ENCODE measurements at regions not wholly inside any gene's neighbourhood (a gene's known extent, or its start where the extent isn't known, plus 50 kb on each side); places are given as distances from the start of the nearest gene placed in this dataset.
"Not testable (repeated sequence)": the region's sequence is repeated elsewhere in the genome, so short reads cannot be mapped to it uniquely, and the experiment has no call there.

DNA sequence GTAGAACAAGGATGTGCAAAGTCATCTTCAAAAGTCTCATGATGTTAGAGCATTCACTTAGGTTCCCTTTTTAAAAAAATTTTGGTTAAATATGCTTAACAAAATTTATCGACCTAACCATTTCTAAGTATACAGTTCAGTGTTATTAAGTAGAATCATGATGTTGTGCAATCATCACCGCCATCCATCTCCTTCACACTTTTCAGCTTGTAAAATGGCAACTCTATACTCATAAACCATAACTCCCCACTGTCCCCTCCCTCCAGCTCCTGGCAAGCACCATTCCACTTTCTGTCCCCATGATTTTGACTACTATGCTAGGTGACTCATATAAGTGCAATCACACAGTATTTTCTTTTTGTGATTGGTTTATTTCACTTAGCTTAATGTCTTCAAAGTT, 895.0 kb downstream of the TBL1XR1 start:
- no peak for DNase-seq

DNA sequence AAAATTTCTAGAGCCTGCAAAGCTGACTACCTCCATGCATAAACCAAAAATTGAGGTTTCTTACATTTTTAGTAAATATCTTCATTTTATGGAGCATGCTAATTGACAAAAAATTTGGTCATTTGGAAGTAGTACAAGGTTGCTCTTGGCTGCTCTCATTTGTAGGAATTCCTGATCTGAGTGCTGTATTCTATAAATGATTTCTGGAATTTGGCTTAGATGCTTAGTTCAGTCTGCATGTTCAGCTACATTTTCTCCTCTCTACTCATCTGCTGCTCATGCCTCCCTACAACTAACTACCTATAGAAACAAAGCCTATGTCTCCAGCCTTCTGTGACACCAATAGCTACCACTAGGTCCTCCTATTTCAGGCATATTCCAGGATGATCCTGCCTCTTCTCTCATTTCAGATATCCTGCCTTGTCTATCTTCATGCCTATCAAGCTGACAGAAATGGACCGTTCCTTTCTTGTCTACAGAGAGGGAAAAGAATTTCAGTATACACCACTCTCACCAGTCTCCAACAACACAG, 901.1 kb downstream of the TBL1XR1 start:
- DNase-seq, result no peak

DNA sequence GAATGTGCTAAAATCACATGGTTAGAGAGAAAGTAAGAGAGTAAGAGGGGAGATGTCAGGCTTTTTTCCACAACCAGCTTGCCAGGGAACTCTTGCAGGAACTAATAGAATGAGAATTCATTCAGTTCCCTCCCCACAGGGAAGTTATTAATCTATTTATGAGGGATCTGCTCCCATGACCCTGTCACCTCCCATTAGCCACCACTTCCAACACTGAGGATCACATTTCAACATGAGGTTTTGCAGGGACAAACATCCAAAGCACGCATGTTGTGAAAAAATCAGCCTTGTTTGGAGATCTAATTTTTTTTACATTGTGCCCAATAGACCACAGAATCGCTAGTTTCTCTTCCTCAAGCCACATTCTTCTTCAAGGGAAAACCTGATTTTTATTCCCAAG, 904.0 kb downstream of the TBL1XR1 start:
- DNase-seq, result no peak

DNA sequence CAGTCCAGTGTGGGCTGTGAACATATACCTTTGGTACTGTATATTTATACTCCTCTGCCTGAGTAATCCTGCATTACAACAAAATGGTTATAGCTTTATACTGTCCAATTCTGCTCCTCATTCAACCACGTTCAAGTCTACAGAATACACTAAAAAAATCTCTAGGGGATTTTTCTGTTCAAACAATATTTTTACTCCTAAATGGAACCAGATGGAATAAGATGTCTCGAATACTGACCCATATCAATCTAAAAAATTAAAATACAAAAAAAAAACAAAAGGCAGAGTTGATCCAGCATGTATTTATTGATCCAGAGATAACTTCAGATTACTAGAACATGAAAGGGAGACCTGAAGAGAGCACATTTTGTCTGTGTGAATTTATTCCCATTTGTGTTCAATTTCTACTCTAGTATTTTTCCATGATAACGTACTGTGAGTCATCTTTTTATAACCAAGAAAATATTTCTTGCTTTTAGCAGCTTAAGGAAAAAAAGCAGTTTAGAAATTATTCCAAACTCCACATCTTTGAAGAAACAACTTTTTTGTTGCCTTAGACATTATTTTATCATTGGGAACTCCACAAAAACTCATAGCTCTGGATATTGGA, 910.7 kb downstream of the TBL1XR1 start:
- no peak for DNase-seq

DNA sequence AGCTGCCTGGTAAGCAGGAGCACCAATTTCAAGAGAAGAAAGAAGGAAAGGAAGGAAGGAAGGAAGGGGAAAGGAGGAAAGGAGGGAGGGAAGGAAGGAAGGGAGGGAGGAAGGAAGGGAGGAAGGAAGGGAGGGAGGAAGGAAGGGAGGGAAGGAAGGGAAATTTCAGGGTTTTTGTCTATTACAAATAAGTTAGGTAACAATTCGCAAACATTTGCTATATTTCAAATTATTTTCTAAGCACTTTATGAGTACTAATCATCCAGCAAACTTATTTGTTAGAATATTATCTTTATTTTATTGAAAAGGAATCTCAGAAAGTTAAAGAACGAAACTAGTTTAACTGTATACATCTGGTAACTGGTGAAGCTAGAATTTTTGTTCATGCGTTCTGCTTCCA, 921.7 kb downstream of the TBL1XR1 start:
- no peak for DNase-seq

DNA sequence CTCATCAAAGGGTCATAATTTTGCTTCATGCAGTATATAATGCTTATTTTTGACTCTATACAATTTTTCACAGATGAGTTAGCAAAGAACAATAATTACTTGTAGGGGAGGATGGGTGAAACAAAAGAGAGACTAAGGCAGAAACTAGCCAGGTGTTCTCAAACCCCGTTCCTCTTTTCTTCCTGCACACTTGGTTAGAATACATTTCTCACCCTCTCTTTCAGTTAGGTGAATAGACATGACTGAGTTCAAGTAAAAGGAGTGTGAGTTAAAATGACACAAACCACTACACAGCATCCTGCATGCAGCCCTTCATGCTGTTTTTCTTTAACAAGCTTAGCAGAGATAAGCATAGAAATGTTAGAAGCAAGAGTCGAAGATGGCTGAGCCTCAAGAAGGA, 922.2 kb downstream of the TBL1XR1 start:
- DNase-seq, result no peak

DNA sequence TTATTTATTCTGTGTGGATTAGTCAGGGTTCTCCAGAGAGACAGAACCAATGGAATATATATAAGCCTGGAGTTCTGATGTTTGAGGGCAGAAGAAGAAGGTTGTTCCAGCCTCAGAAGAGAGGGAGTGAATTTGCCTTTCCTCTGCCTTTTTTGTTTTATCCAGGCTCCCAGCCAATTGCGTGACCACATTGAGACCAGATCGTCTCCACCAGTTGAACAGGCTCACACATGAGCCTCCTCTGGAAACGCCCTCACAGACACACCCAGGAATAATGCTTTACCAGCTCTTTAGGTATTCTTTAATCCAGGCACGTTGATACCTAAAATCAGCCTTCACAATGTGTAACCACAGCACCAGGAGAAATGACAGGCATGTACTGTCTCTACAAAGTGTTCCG, 923.1 kb downstream of the TBL1XR1 start:
- DNase-seq, result no peak

DNA sequence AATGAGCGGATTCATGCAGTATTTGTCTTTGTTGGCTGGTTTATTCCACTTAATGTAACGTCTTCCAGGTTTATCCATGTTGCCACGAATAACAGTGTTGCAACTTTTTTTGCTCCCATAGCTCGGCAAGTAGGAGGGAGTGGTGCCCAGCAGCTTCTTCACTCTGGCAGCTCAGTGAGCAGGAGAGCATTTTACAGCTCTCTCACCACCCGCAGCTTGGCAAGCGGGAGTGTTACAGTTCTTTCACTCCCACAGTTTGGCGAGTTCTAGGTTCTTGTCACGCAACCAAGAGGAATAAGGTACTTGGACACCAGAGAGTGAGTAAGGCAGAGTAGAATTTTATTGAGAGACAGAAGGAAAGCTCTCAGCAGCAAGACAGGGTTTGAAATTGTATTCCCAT, 935.2 kb downstream of the TBL1XR1 start:
- no peak for DNase-seq

DNA sequence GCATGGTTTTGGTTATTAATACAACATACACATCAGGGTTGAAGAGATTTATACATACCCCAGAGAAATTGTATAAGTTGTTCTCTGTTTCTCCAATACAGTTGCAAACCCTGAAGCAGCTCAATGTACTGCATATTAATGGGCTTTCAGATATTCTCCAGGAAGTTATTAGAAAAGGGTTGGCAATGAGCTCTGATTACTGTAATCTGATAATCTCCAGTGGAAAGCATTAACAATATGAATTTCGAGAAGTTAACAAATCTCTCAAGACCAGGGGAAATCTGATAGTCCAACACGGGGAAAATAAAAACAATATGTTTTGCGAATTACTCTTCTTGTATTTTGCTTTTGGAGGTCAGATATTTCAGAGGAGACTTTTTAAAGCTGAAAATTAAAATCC, 950.1 kb downstream of the TBL1XR1 start:
- DNase-seq, result no peak

DNA sequence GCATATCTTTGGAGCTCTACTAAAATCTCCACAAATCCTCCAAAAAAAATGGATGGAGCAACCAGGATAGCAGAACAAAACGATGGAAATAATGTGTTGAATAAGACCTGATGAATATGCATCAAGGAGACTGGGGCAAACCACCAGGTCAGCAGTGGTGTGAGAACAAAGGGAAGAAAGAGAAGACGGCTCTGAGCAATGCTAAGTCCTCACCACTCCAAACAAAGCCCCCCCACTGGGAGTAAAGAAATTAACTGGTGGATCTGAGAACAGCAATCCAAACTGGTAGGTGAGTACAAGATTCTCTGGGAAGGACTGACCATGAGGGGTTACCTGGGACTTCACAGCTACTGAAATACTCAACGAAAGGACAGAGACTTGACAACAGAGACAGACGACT, 977.3 kb downstream of the TBL1XR1 start:
- DNase-seq, result no peak

DNA sequence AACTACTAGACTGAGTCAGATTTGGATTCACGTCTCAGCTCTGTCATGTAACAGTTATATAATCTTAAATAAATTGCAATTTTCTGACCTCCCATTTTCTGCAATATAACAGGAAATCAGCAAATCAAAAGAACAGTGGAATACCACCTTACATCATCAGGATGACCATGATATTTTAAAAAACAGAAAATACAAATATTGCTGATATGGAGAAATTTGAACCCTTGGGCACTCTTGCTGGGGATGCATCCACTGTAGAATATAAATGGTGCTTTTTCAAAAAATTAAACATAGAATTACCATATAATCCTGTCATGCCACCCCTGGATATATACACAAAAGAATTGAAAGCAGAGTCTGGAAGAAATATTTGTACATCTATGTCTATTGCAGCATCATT, 982.5 kb downstream of the TBL1XR1 start:
- DNase-seq, result no peak

DNA sequence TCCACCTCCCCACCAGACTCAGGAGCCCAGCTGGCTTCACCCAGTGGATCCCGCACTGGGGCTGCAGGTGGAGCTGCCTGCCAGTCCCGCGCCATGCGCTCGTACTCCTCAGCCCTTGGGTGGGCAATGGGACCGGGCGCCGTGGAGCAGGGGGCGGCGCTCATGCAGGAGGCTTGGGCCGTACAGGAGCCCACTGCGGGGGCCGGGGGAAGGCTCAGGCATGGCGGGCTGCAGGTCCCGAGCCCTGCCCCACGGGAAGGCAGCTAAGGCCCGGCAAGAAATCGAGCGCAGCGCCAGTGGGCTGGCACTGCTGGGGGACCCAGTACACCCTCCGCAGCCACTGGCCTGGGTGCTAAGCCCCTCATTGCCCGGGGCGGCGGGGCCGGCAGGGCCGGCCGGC, 984.0 kb downstream of the TBL1XR1 start:
- DNase-seq, result not testable (repeated sequence)

DNA sequence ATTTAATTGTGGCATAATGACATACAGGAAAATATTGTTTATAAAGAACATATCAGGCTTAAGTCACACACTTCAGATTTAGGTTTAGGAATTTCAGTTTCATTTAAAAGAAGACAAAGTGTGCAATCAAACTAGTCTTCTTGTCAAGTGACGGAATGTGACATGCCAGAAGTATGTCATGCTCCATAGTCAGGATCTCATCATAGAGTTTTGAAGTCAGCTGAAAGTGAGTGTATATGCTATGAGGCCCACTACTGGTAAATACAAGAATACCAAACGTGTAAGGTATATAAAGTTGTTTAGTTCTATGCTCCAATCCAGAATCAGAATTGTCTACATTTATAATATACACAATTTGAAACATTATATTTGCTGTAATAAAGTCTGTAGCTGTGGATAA, 988.4 kb downstream of the TBL1XR1 start:
- peak; percentile 2 for DNase-seq

DNA sequence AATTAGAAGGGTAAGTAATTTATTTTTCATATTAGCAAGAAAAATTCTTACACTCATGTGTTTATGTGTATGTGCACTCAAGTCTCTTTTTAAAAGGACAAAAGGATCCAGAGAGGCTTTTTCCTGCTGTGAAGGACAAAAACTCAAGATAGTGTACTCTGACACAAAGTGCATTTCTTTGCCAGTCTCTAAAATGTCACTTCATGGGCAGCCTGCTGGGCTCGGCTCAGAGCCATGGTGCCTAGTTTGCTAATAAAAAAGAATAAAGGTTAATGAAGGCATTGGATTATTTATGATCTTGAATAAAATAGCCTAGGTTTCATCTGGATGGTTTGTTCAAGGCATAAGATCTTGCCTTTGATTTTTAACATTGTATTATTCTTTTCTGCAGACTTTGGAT, 989.0 kb downstream of the TBL1XR1 start:
- DNase-seq, result no peak

DNA sequence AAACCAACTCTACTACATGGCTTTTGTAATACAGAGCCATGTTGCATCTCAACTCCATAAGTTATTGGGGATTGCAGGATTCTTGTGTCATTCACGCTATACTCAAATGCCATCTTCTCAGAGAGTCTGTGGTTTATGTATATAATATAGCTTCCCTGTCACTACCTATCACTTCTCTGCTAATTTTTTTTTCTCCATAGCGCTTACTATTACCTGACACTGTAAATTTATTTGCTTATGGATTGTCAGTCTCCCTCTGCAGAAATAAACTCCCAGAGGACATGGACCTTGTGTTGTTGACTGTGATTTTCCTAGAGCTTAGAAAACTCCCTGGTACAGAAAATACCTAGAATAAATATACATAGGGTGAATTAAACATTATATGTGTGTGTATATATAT, 990.5 kb downstream of the TBL1XR1 start:
- no peak for DNase-seq

DNA sequence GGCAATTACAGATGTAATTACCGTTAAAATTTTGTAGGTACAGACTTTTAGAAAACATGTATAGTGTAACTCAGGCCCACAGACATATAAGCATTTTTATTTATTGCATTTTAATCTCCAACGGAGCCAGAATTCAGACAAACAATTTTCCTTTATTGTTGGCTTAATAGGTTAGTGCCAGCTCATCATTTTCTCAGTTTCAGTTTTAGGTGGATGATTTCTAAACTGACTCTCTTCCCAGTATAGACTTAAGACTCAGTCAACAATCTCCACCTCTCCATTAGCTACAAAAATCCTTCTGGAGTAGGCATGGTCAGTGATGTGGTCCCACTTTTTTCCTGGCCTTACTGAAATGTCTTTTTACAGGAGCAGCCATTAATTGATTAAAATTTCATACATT, 994.6 kb downstream of the TBL1XR1 start:
- no peak for DNase-seq

DNA sequence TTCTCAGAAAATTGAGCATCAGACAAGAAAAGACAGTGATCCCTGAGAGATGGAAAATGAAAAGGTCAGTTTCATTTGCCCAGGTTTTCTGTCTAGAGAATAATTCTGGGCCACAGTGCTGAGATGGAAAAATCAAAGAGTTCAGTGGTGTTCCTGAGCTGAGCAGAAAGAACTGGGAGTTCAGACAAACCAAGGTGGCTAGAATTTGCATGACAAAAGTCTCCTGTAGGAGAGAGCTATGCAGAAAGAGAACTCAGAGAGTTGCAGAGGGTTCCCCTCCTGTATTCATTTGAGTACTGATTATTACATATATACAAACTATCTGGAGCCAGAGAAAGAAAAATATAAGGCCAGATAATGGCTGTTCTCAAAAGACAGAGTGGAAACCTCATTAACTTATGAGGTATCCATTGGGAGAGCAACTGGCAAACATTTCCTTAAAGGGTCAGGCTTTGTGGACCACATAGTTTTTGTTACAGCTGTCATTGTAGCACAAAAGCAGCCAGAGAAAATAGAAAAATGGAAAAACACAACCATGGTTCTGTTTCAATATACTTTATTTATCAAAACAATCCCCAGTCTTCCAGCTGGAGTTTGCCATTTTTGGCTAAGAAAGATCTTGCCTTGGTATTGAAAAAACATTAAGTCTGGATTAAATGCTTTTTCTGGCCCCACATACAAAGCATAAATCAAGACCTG, 1004.1 kb downstream of the TBL1XR1 start:
- no peak for DNase-seq

DNA sequence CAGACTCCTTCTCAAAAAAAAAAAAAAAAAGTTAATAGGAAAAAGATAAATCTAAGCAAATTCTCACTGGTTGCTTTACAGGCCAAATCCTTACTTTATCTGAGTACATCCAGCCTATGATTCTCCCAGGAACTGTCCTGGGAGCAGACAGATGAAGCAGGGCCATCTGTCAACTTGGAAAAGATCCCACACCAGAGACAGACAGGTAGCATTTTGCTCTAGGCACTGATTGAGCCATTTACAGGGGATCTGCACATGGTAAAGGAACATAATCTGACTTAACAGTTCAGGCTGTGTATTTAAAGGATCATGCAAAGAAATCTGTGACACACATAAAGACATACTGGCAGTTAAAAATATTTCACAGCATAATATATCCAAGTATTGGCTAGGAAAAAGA, 1006.5 kb downstream of the TBL1XR1 start:
- no peak for DNase-seq

DNA sequence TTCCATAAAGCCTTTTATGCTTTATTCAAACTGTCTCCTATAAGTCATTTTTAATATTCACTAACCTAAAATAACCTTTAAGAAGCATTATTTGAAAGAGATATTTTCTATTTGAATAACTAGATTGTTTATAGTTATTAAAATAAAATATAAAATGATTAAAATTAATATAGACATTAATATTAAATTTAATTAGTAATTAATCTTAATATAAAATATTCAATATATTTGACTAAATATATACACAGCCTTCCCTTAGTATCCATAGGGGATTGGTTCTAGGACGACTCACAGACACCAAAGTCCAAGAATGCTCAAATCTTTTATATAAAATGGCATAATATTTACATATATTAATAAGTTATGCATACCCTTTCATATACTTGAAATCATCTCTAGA, 1014.1 kb downstream of the TBL1XR1 start:
- DNase-seq, result no peak

DNA sequence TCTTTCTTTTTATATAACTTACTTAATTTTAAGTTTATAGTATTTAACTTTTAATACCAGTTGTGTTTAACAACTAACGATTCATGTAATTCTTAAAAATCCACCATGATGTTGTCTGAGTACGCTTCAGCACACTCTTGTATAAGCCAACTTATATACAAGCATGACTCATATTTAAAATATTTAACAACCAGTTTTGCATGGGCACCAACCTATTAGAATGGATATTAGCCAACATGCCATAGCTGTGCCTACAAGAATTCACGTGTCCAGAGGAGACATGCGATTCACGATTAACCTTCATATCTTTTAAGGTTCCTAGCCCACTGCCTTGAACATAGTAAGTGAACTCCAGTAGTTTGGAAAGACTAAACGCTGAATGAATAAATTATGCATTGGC, 1023.2 kb downstream of the TBL1XR1 start:
- no peak for DNase-seq

DNA sequence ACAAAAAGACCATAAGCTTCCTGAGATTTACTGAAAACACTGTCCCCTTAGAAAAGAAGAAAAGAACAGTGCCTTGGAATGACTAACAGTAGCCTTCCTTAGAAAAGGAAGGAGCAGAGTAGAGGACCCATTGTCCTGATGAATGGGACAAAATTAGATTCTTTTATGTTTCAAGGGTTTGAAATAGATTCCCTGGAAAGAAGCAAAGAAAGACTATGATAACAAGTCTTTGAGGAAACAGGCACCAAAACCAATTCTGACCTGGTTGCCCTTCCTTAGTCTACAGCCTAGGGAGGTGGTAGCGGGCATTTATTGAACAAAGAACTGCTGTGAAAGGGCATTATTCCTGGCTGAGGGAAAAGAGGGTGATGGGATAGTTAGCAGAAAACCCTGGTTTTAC, 1024.8 kb downstream of the TBL1XR1 start:
- DNase-seq, result no peak

DNA sequence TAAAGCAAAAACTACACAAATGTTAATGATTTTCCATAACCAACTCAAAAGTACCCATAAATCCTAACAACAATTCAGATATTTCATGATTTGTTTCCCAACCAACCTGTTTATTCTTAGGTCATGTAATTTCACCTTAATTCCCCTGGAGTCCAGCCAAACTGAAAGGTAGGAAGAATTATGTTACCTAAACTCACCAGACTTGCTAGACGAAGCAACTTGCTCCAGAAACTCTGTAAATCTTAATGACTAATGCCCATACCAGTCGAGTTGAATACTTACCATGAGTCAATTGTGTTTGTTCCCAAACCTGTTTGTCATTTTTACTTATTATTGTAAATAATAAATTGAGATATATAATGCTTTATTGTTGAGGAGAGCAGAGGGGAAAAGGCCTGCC, 1030.0 kb downstream of the TBL1XR1 start:
- no peak for DNase-seq

DNA sequence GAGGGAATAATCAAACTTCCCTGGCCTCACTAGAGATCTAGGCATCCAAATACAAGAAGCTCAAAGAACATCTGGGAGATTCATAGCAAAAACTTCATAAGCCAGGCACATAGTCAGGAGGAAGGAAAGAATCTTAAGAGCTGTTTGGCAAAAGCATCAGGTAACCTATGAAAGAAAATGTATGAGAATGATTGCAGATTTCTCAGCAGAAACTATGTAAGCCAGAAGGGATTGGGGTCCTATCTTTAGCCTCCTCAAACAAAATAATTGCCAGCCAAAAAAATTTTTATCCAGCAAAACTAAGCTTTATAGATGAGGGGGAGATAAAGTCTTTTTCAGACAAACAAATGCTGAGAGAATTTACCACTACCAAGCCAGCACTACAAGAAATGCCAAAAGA, 1036.3 kb downstream of the TBL1XR1 start:
- DNase-seq, result no peak

DNA sequence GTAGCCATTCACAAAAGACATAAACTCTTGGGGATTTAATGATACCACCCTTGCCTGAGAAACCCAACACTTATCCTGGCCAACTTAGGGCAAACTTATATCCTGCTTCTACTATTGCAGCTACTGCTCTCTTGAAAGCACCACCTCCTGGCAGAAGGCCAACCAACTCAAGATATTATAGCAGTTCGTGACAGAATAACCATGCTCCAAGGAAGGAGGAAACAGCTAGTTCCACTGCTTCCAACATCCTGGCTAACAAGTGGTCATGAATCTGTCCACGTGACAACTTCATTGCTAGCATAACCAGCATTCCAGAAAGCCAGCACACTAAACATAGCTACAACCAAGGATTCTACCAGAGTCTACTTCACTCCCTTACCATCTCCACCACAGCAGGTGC, 1037.5 kb downstream of the TBL1XR1 start:
- DNase-seq, result no peak

DNA sequence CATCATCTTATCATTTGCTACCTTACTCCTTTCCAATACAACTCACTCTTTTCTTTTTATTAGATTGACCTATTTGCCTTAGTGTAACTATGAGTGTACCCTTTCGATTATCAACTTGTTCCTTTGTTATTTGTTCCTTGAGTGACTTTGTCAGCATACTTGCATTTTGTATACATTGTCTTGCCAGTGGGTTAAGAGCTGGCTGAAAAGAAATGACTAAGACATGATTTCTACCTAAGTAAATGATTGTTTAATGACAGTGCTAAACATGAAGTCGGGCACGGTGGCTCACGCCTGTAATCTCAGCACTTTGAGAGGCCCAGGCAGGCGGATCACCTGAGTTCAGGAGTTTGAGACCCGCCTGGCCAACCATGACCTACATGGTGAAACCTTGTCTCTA, 1042.3 kb downstream of the TBL1XR1 start:
- DNase-seq, result no peak

All from OCI-M1 (cell line).